Panc1 (cell line): ENCODE measurements at regions not wholly inside any gene's neighbourhood (a gene's known extent, or its start where the extent isn't known, plus 50 kb on each side); places are given as distances from the start of the nearest gene placed in this dataset.

Source experiments
- ATAC-seq: fragments of 200-7000 bp; cut with Tn5 transposase; 2 replicates; pipeline ENCODE4 v1.9.1; 2020; ENCODE audit warnings: mild to moderate bottlenecking, moderate library complexity
- BruUV-seq: library from RNA; stranded (reverse); fragments of 400-500 nt; replicated peaks from 2 replicates; lab custom pipeline; 2021; lab: Mats Ljungman, UMichigan
- CTCF ChIA-PET: fragments of 300-600 bp; sonication (Branson Sonifier 250); formaldehyde crosslinking; loops from one replicate; lab custom pipeline; 2022; ENCODE audit warnings: antibody characterized with exemption; lab: Charles Lee
- POLR2A ChIA-PET: fragments of 300-600 bp; sonication (Branson Sonifier 250); formaldehyde crosslinking; loops from one replicate; lab custom pipeline; 2022; ENCODE audit warnings: antibody characterized with exemption; lab: Charles Lee
- DNase-seq: peaks from one replicate; pipeline ENCODE4 v3.0.0-alpha.2; 2010; ENCODE audit warnings: low read depth, low spot score
- H3K27ac ChIP-seq: 2 replicates; pipeline ENCODE4 v1.5.1; 2011; ENCODE audit warnings: mild to moderate bottlenecking, low read length, inconsistent platforms
- H3K27me3 ChIP-seq: fragments of 200-500 bp; sonication (Bioruptor generic); 2 replicates; pipeline ENCODE4 v1.6.0; 2014; ENCODE audit warnings: low read length, inconsistent platforms; ENCODE audit not compliant: control insufficient read depth, insufficient read depth
- H3K36me3 ChIP-seq: fragments of 200-500 bp; sonication (Bioruptor generic); 2 replicates; pipeline ENCODE4 v1.5.1; 2014; ENCODE audit warnings: inconsistent platforms, mild to moderate bottlenecking, low read length, moderate library complexity; ENCODE audit not compliant: control insufficient read depth, insufficient read depth
- H3K4me1 ChIP-seq: 2 replicates; pipeline ENCODE4 v1.5.1; 2011; ENCODE audit warnings: inconsistent platforms, mild to moderate bottlenecking, low read length, moderate library complexity; ENCODE audit not compliant: control insufficient read depth, insufficient read depth
- H3K4me3 ChIP-seq, 2 experiments: 2 replicates each; pipeline ENCODE4 v1.5.1; 2011 to 2012; ENCODE audit warnings: low read depth in 2 of 2, low read length in 2 of 2, mild to moderate bottlenecking in 2 of 2, inconsistent platforms in 1 of 2, moderate library complexity in 1 of 2
- H3K9me3 ChIP-seq: fragments of 200-500 bp; sonication (Bioruptor generic); 2 replicates; pipeline ENCODE4 v1.5.1; 2014; ENCODE audit warnings: low read depth, mild to moderate bottlenecking, inconsistent platforms, low read length, moderate library complexity; ENCODE audit not compliant: control insufficient read depth, insufficient read depth
- CTCF ChIP-seq: fragments of 450-650 bp; IDR thresholded peaks from 2 replicates; pipeline ENCODE4 v1.5.1; 2017; ENCODE audit warnings: mild to moderate bottlenecking
- POLR2AphosphoS5 ChIP-seq: IDR thresholded peaks from 2 replicates; pipeline ENCODE4 v1.6.1; 2012; ENCODE audit warnings: mild to moderate bottlenecking, low read depth, low read length, moderate library complexity
- REST ChIP-seq, 2 experiments: IDR thresholded peaks; 2 replicates each; pipeline ENCODE4 v1.6.1; 2011 to 2012; ENCODE audit warnings: low read depth in 2 of 2, control low read depth in 1 of 2, low read length in 1 of 2, mild to moderate bottlenecking in 1 of 2, moderate library complexity in 1 of 2; ENCODE audit not compliant: insufficient read depth in 1 of 2
- SIN3A ChIP-seq: IDR thresholded peaks from 2 replicates; pipeline ENCODE4 v1.6.1; 2012; ENCODE audit warnings: low read depth, mild to moderate bottlenecking, low read length, moderate library complexity, borderline replicate concordance; ENCODE audit not compliant: insufficient read depth
- TCF7L2 ChIP-seq: IDR thresholded peaks from 2 replicates; pipeline ENCODE4 v1.6.1; 2011; ENCODE audit warnings: mild to moderate bottlenecking, low read depth, low read length, inconsistent platforms
- in situ Hi-C: cut with HindIII; loops from 2 replicates; pipeline ENCODE4 v1.10.0; 2016; ENCODE audit warnings: low sequenced_read_pairs, low pct_unique_long_range_greater_than_20kb
- intact Hi-C: fragments of 100-400 bp; cut with micrococcal nuclease; formaldehyde crosslinking; loops from one replicate; pipeline ENCODE4 v1.10.0; 2022; ENCODE audit not compliant: unreplicated experiment

DNA sequence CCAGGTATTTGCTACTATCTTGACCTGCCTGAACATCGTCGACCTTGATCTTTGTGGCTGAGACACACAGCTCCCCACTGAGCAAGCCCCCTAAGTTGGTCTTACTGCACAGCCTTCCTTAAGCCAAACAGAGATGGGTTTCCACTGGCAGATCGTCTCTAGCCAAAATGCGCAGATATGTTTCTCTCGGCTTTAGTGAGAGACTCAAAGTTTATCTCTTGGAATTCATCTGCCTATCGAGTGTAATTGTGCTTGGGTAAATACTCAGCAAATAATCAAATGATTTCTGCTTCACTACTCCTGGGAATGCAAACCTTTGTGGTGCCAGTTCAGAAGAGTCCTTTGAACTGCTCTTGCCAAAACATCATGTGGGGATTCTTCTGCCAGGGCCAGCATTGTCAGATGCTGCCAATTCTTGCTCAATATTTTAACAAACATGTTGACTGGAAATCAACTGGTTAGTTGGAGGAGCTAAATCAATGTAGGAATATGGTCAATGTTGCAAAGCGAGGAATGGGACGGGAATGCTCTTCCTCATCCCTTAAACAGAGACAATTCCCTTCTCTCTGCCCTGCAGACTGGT is 141.2 kb upstream of the SLC28A3 start:
- CTCF ChIA-PET: no interaction called here

DNA sequence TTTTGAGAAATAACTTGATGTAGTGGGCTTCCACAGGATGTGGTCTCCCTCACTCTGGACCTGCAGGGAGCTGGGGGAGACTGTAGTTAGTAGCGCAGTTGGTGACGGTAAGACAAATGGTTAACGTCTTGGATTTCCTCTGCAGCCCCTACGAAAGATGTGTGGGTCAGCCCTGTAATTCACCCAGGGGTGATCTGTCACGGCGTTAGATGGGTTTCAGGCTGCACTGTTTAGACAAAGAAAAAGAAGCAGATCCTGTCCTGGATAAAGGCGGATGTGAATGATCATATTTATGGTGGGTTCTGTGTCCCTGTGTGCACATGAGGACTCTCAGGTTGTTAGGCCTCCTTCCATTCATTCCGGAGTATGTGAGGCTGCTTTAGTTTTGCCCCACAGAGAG is 142.0 kb upstream of the SLC28A3 start:
- H3K36me3 ChIP-seq: no peaks in the 10 kb centered on the region
- ChIA-PET POLR2A (no interaction called here), CTCF (no interaction called here)
- H3K27ac ChIP-seq: no peak overlapping the region
- no peak overlapping the region for H3K4me3 ChIP-seq
- no TSS peak for BruUV-seq
- intact Hi-C loops: no loop called here
- no peaks in the 10 kb centered on the region for H3K9me3 ChIP-seq
- no peaks in the 10 kb centered on the region for H3K27me3 ChIP-seq
- no peak for TF ChIP-seq TCF7L2
- TF ChIP-seq REST (IDR thresholded peaks at IDR 0.05; ENCODE audit: insufficient read depth in 1 of 2, low read depth in 2 of 2, low read length in 1 of 2): no peak
- no peak for TF ChIP-seq CTCF
- TF ChIP-seq SIN3A: no peak
- TF ChIP-seq POLR2AphosphoS5: no peak
- in situ Hi-C loops: no loop called here
- H3K4me1 ChIP-seq: no peaks in the 10 kb centered on the region
- ATAC-seq (no peak), DNase-seq (no peak)

More for the DNA sequence above, 141.2 kb upstream of the SLC28A3 start:
- in situ Hi-C loops: no loop called here
- no peak overlapping the region for H3K4me3 ChIP-seq
- intact Hi-C loops: no loop called here
- H3K4me1 ChIP-seq: no peaks in the 10 kb centered on the region
- no peak overlapping the region for H3K27ac ChIP-seq
- TF ChIP-seq CTCF (no peak), SIN3A (no peak), TCF7L2 (no peak), REST (IDR thresholded peaks at IDR 0.05; ENCODE audit: insufficient read depth in 1 of 2, low read depth in 2 of 2, low read length in 1 of 2) (no peak), POLR2AphosphoS5 (no peak)
- H3K27me3 ChIP-seq: no peaks in the 10 kb centered on the region
- DNase-seq: no peak
- H3K9me3 ChIP-seq: no peaks in the 10 kb centered on the region
- no peaks in the 10 kb centered on the region for H3K36me3 ChIP-seq
- BruUV-seq: no TSS peak
- POLR2A ChIA-PET: no interaction called here
- no peak for ATAC-seq
